Posterior cingulate gyrus (tissue), 11 donors: ENCODE measurements at regions not wholly inside any gene's neighbourhood (a gene's known extent, or its start where the extent isn't known, plus 50 kb on each side); places are given as distances from the start of the nearest gene placed in this dataset.

Experiments used
- DNase-seq, 10 donors: peaks; one replicate each; pipeline versions ENCODE4 v3.0.0 to v3.0.0-alpha.2; 2020 to 2021; ENCODE audit warnings: mixed read lengths in 3 of 10
- intact Hi-C: fragments of 100-400 bp; cut with DNase I; formaldehyde crosslinking; loops from one replicate; pipeline ENCODE4 v1.15.1; 2023

GRCh38 chr6:117165911-117166499 lies 99.4 kb upstream of the VGLL2 start:
- no peak for DNase-seq
- intact Hi-C loops, result no loop called here

- intact Hi-C loops, result no loop called here
- no peak for DNase-seq
Measured at GRCh38 chr6:117167520-117168271, 97.7 kb upstream of the VGLL2 start.

- no peak for DNase-seq
- intact Hi-C loops, result no loop called here
Measured at GRCh38 chr6:117168296-117169063, 96.9 kb upstream of the VGLL2 start.

GRCh38 chr6:117169064-117169665 lies 96.2 kb upstream of the VGLL2 start:
- intact Hi-C loops, result no loop called here
- DNase-seq, result no peak

GRCh38 chr6:117169781-117170281 lies 95.5 kb upstream of the VGLL2 start:
- no peak for DNase-seq
- intact Hi-C loops, result no loop called here

- intact Hi-C loops, result no loop called here
- DNase-seq, result no peak
Measured at GRCh38 chr6:117174835-117175360, 90.5 kb upstream of the VGLL2 start.

GRCh38 chr6:117188627-117189201 lies 76.6 kb upstream of the VGLL2 start:
- intact Hi-C loops, result no loop called here
- no peak for DNase-seq

- intact Hi-C loops, result no loop called here
Measured at GRCh38 chr6:117191009-117191408, 74.3 kb upstream of the VGLL2 start.

GRCh38 chr6:117191448-117191847 lies 73.9 kb upstream of the VGLL2 start:
- intact Hi-C loops, result no loop called here
- no peak for DNase-seq

More at GRCh38 chr6:117191009-117191408, 74.3 kb upstream of the VGLL2 start:
- DNase-seq, result no peak

GRCh38 chr6:117194271-117194670 lies 71.1 kb upstream of the VGLL2 start:
- no peak for DNase-seq
- intact Hi-C loops, result no loop called here

GRCh38 chr6:117194978-117195377 lies 70.4 kb upstream of the VGLL2 start:
- intact Hi-C loops, result no loop called here
- DNase-seq, result no peak

GRCh38 chr6:117195728-117196127 lies 69.6 kb upstream of the VGLL2 start:
- no peak for DNase-seq
- intact Hi-C loops, result no loop called here

GRCh38 chr6:117200067-117200466 lies 65.3 kb upstream of the VGLL2 start:
- peak in 3 of 10 donors; percentile 9 to 67 (median 27) for DNase-seq
- intact Hi-C loops, result no loop called here

GRCh38 chr6:117204903-117205302 lies 60.5 kb upstream of the VGLL2 start:
- no peak for DNase-seq
- intact Hi-C loops, result no loop called here

- intact Hi-C loops, result no loop called here
- no peak for DNase-seq
Measured at GRCh38 chr6:117205876-117206275, 59.5 kb upstream of the VGLL2 start.

GRCh38 chr6:117206522-117206921 lies 58.8 kb upstream of the VGLL2 start:
- DNase-seq, result no peak
- intact Hi-C loops, result no loop called here

- intact Hi-C loops, result no loop called here
- DNase-seq, result no peak
Measured at GRCh38 chr6:117206944-117207687, 58.2 kb upstream of the VGLL2 start.

GRCh38 chr6:117210279-117210678 lies 55.1 kb upstream of the VGLL2 start:
- DNase-seq, result no peak
- intact Hi-C loops, result no loop called here

- intact Hi-C loops, result no loop called here
- no peak for DNase-seq
Measured at GRCh38 chr6:117215353-117216090, 49.8 kb upstream of the VGLL2 start.
